ENCODE measurements at regions not wholly inside any gene's neighbourhood (a gene's known extent, or its start where the extent isn't known, plus 50 kb on each side); places are given as distances from the start of the nearest gene placed in this dataset.

GRCh38 chr11:121881806-121882205, 234.2 kb downstream of the BLID start:
- no peak for TF ChIP-seq CTCF (IDR thresholded peaks at IDR 0.05; ENCODE audit: unreplicated experiment)
- Mint-ChIP-seq H3K27ac (no peak overlapping the region), H3K9me3 (ENCODE audit: low read depth) (no peaks in the 10 kb centered on the region), H3K27me3 (peaks cover 8% of the 10 kb centered on the region), H3K4me3 (ENCODE audit: low read depth) (no peak overlapping the region), H3K36me3 (ENCODE audit: insufficient read depth) (no peaks in the 10 kb centered on the region), H3K4me1 (ENCODE audit: low read depth) (no peaks in the 10 kb centered on the region)
- DNase-seq (ENCODE audit: low spot score, unreplicated experiment): no peak

- Mint-ChIP-seq H3K9me3 (ENCODE audit: low read depth) (no peaks in the 10 kb centered on the region), H3K36me3 (ENCODE audit: insufficient read depth) (no peaks in the 10 kb centered on the region)
- TF ChIP-seq CTCF (IDR thresholded peaks at IDR 0.05; ENCODE audit: unreplicated experiment): no peak
Observed at GRCh38 chr11:121877152-121877551, 238.9 kb downstream of the BLID start.

GRCh38 chr11:121873766-121874165, 242.2 kb downstream of the BLID start:
- Mint-ChIP-seq H3K4me1 (ENCODE audit: low read depth) (peaks cover 14% of the 10 kb centered on the region), H3K27ac (no peak overlapping the region), H3K27me3 (no peaks in the 10 kb centered on the region), H3K4me3 (ENCODE audit: low read depth) (no peak overlapping the region), H3K36me3 (ENCODE audit: insufficient read depth) (no peaks in the 10 kb centered on the region), H3K9me3 (ENCODE audit: low read depth) (no peaks in the 10 kb centered on the region)
- TF ChIP-seq CTCF (IDR thresholded peaks at IDR 0.05; ENCODE audit: unreplicated experiment): no peak
- DNase-seq (ENCODE audit: low spot score, unreplicated experiment): no peak

More at GRCh38 chr11:121877152-121877551, 238.9 kb downstream of the BLID start:
- H3K27ac Mint-ChIP-seq: no peak overlapping the region
- H3K27me3 Mint-ChIP-seq: no peaks in the 10 kb centered on the region
- no peaks in the 10 kb centered on the region for H3K4me1 Mint-ChIP-seq (ENCODE audit: low read depth)
- H3K4me3 Mint-ChIP-seq (ENCODE audit: low read depth): no peak overlapping the region
- no peak for DNase-seq (ENCODE audit: low spot score, unreplicated experiment)

GRCh38 chr11:121872356-121872755, 243.7 kb downstream of the BLID start:
- Mint-ChIP-seq H3K4me3 (ENCODE audit: low read depth) (no peak overlapping the region), H3K27me3 (no peaks in the 10 kb centered on the region), H3K36me3 (ENCODE audit: insufficient read depth) (no peaks in the 10 kb centered on the region), H3K9me3 (ENCODE audit: low read depth) (no peaks in the 10 kb centered on the region), H3K27ac (no peak overlapping the region), H3K4me1 (ENCODE audit: low read depth) (peaks cover 14% of the 10 kb centered on the region)
- no peak for TF ChIP-seq CTCF (IDR thresholded peaks at IDR 0.05; ENCODE audit: unreplicated experiment)
- no peak for DNase-seq (ENCODE audit: low spot score, unreplicated experiment)

GRCh38 chr11:121870206-121871045, 245.6 kb downstream of the BLID start:
- Mint-ChIP-seq H3K4me1 (ENCODE audit: low read depth) (peaks cover 14% of the 10 kb centered on the region), H3K4me3 (ENCODE audit: low read depth) (no peak overlapping the region), H3K27me3 (no peaks in the 10 kb centered on the region), H3K9me3 (ENCODE audit: low read depth) (no peaks in the 10 kb centered on the region), H3K27ac (peak overlapping the region; percentile 54), H3K36me3 (ENCODE audit: insufficient read depth) (no peaks in the 10 kb centered on the region)
- TF ChIP-seq CTCF (IDR thresholded peaks at IDR 0.05; ENCODE audit: unreplicated experiment): no peak
- DNase-seq (ENCODE audit: low spot score, unreplicated experiment): no peak

Data from progenitor cell of endocrine pancreas (in vitro differentiated cells).